ENCODE measurements at regions not wholly inside any gene's neighbourhood (a gene's known extent, or its start where the extent isn't known, plus 50 kb on each side); places are given as distances from the start of the nearest gene placed in this dataset.

GRCh38 chr5:167866797-167867196 lies 424.6 kb upstream of the WWC1 start:
- H3K36me3 ChIP-seq (ENCODE audit: control insufficient read depth, insufficient read depth, low read length) = no peaks in the 10 kb centered on the region
- no peaks in the 10 kb centered on the region for H3K27me3 ChIP-seq (ENCODE audit: control insufficient read depth, insufficient read depth, low read length)
- H3K4me3 ChIP-seq (ENCODE audit: low read depth, low read length) = no peak overlapping the region
- no peak overlapping the region for H3K27ac ChIP-seq (ENCODE audit: low read depth, low read length)
- H3K4me1 ChIP-seq (ENCODE audit: control insufficient read depth, insufficient read depth, low read length) = no peaks in the 10 kb centered on the region
- H3K9ac ChIP-seq (ENCODE audit: low read length) = no peak overlapping the region
- no peaks in the 10 kb centered on the region for H3K9me3 ChIP-seq (ENCODE audit: control insufficient read depth, insufficient read depth, low read depth, low read length)

DNA sequence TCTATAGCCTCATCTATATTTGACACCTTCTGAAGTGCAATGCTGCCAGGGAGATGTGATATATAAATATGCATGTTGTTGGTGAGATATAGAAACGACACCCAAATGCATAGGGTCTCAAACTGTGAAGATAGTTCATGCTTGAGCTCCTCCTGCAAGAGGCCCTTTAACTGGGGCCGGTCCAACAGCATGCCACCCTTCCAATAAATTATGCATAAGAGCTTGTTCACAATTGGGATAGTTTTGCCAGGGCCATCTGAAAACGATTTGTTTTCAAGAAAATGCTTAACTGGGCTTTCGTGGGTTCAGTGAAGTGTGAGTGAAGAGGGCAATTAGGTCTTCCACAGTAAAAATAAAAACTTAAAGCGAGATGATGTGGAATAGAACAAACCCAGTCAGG lies 424.2 kb upstream of the WWC1 start:
- H3K9me3 ChIP-seq (ENCODE audit: control insufficient read depth, insufficient read depth, low read depth, low read length) = no peaks in the 10 kb centered on the region
- no peak overlapping the region for H3K4me3 ChIP-seq (ENCODE audit: low read depth, low read length)
- H3K4me1 ChIP-seq (ENCODE audit: control insufficient read depth, insufficient read depth, low read length) = no peaks in the 10 kb centered on the region
- H3K27ac ChIP-seq (ENCODE audit: low read depth, low read length) = no peak overlapping the region
- H3K9ac ChIP-seq (ENCODE audit: low read length) = no peak overlapping the region
- H3K36me3 ChIP-seq (ENCODE audit: control insufficient read depth, insufficient read depth, low read length) = no peaks in the 10 kb centered on the region
- no peaks in the 10 kb centered on the region for H3K27me3 ChIP-seq (ENCODE audit: control insufficient read depth, insufficient read depth, low read length)

- Histone ChIP-seq H3K9ac (ENCODE audit: low read length) (no peak overlapping the region), H3K27ac (ENCODE audit: low read depth, low read length) (no peak overlapping the region), H3K27me3 (ENCODE audit: control insufficient read depth, insufficient read depth, low read length) (no peaks in the 10 kb centered on the region), H3K4me3 (ENCODE audit: low read depth, low read length) (no peak overlapping the region), H3K4me1 (ENCODE audit: control insufficient read depth, insufficient read depth, low read length) (no peaks in the 10 kb centered on the region), H3K36me3 (ENCODE audit: control insufficient read depth, insufficient read depth, low read length) (no peaks in the 10 kb centered on the region), H3K9me3 (ENCODE audit: control insufficient read depth, insufficient read depth, low read depth, low read length) (0 out of 2 replicates have a peak, but pooled peaks cover 2% of the 10 kb centered on the region)
Measured at GRCh38 chr5:167869125-167869524, 422.3 kb upstream of the WWC1 start.

DNA sequence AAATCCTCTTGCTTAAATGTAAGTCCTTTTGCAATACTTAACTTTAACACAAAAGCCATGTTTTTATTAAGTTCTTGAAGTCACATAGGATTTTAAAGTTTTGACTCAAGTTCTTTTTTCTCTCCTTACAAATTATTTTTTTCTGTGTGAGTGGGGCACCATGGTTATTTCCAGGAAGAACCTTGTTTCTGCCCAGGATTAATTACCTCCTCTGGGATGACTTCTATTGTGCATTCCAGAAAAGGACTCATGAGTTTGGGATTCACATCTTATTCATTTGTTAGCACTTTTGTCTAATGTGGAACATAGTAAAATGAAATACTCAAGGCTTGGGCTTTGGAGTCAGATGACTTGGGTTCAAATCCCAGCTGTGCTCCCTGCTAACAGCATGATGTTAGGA lies 421.4 kb upstream of the WWC1 start:
- H3K36me3 ChIP-seq (ENCODE audit: control insufficient read depth, insufficient read depth, low read length) = no peaks in the 10 kb centered on the region
- peaks cover 8% of the 10 kb centered on the region; the same call in 1 of the 2 replicates for H3K9me3 ChIP-seq (ENCODE audit: control insufficient read depth, insufficient read depth, low read depth, low read length)
- H3K4me1 ChIP-seq (ENCODE audit: control insufficient read depth, insufficient read depth, low read length) = no peaks in the 10 kb centered on the region
- no peak overlapping the region for H3K27ac ChIP-seq (ENCODE audit: low read depth, low read length)
- H3K4me3 ChIP-seq (ENCODE audit: low read depth, low read length) = no peak overlapping the region
- H3K27me3 ChIP-seq (ENCODE audit: control insufficient read depth, insufficient read depth, low read length) = no peaks in the 10 kb centered on the region
- no peak overlapping the region for H3K9ac ChIP-seq (ENCODE audit: low read length)

GRCh38 chr5:167871091-167871490 lies 420.4 kb upstream of the WWC1 start:
- H3K27me3 ChIP-seq (ENCODE audit: control insufficient read depth, insufficient read depth, low read length) = no peaks in the 10 kb centered on the region
- no peaks in the 10 kb centered on the region for H3K36me3 ChIP-seq (ENCODE audit: control insufficient read depth, insufficient read depth, low read length)
- no peak overlapping the region for H3K27ac ChIP-seq (ENCODE audit: low read depth, low read length)
- H3K4me3 ChIP-seq (ENCODE audit: low read depth, low read length) = no peak overlapping the region
- H3K9ac ChIP-seq (ENCODE audit: low read length) = no peak overlapping the region
- H3K9me3 ChIP-seq (ENCODE audit: control insufficient read depth, insufficient read depth, low read depth, low read length) = peaks cover 8% of the 10 kb centered on the region; the same call in 1 of the 2 replicates
- H3K4me1 ChIP-seq (ENCODE audit: control insufficient read depth, insufficient read depth, low read length) = no peaks in the 10 kb centered on the region

DNA sequence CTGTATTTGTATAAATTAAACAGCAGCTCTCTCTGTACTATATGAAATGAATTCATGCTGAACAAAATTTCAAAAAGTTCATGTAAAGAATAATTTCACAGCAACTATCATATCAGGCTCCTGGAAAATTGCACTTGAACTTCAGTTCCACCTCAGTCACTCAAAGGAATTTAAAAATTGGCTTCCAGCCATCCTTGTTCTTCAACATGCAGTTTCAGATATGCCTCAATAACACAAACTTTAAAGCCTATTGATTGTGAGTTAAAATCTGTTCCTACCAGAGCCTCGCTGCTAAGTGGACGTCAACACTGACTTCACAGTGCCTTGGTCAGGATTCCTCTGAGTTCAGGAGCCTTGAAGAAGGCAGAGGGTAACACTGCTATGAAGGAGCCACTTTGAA lies 418.7 kb upstream of the WWC1 start:
- Histone ChIP-seq H3K4me3 (ENCODE audit: low read depth, low read length) (no peak overlapping the region), H3K27ac (ENCODE audit: low read depth, low read length) (no peak overlapping the region), H3K27me3 (ENCODE audit: control insufficient read depth, insufficient read depth, low read length) (no peaks in the 10 kb centered on the region), H3K9ac (ENCODE audit: low read length) (no peak overlapping the region), H3K4me1 (ENCODE audit: control insufficient read depth, insufficient read depth, low read length) (no peaks in the 10 kb centered on the region), H3K9me3 (ENCODE audit: control insufficient read depth, insufficient read depth, low read depth, low read length) (peaks cover 8% of the 10 kb centered on the region; the same call in 1 of the 2 replicates), H3K36me3 (ENCODE audit: control insufficient read depth, insufficient read depth, low read length) (no peaks in the 10 kb centered on the region)

- Histone ChIP-seq H3K9ac (ENCODE audit: low read length) (no peak overlapping the region), H3K4me3 (ENCODE audit: low read depth, low read length) (no peak overlapping the region), H3K9me3 (ENCODE audit: control insufficient read depth, insufficient read depth, low read depth, low read length) (peaks cover 8% of the 10 kb centered on the region; the same call in 1 of the 2 replicates), H3K27me3 (ENCODE audit: control insufficient read depth, insufficient read depth, low read length) (no peaks in the 10 kb centered on the region), H3K4me1 (ENCODE audit: control insufficient read depth, insufficient read depth, low read length) (no peaks in the 10 kb centered on the region), H3K36me3 (ENCODE audit: control insufficient read depth, insufficient read depth, low read length) (no peaks in the 10 kb centered on the region), H3K27ac (ENCODE audit: low read depth, low read length) (no peak overlapping the region)
Measured at GRCh38 chr5:167877114-167877722, 414.2 kb upstream of the WWC1 start.

DNA sequence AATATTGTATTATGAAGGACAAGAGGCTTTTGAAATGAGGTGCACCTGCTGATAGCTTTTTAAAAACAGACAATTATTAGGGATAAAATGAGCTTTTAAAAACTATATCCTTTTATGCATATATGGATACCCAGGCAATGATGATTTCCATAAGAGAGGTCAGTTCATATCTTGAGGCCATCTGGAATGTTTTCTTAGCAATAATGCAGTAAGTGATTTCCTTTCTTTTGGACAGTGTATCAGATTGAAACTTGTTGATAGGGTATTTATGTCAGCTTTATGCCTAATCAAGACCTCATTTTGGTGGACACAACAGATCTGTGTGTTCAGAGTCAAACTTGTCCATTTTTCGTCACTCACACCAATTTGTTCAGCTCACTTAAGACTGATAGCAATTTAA lies 413.5 kb upstream of the WWC1 start:
- Histone ChIP-seq H3K9me3 (ENCODE audit: control insufficient read depth, insufficient read depth, low read depth, low read length) (peaks cover 8% of the 10 kb centered on the region; the same call in 1 of the 2 replicates), H3K27me3 (ENCODE audit: control insufficient read depth, insufficient read depth, low read length) (no peaks in the 10 kb centered on the region), H3K4me1 (ENCODE audit: control insufficient read depth, insufficient read depth, low read length) (no peaks in the 10 kb centered on the region), H3K9ac (ENCODE audit: low read length) (no peak overlapping the region), H3K36me3 (ENCODE audit: control insufficient read depth, insufficient read depth, low read length) (no peaks in the 10 kb centered on the region), H3K27ac (ENCODE audit: low read depth, low read length) (no peak overlapping the region), H3K4me3 (ENCODE audit: low read depth, low read length) (no peak overlapping the region)

DNA sequence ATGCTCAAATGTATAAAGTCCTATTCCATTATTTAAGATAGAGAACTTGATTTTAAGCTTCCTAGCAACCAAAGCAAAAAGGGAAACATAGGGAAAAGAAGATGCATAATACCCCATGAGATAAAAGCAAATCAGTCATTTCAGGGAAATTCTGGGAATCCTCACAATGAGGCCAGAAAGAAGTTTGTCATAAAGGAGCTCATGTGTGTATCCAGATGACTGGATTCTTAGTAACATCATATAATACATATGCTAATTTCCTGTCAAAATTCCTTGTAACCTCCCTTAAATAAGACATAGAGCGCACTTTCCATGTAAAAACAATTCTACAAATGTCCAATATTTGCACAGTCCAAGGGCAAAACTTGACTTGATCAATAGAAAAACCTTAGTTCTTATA lies 411.0 kb upstream of the WWC1 start:
- Histone ChIP-seq H3K4me3 (ENCODE audit: low read depth, low read length) (no peak overlapping the region), H3K27me3 (ENCODE audit: control insufficient read depth, insufficient read depth, low read length) (no peaks in the 10 kb centered on the region), H3K9ac (ENCODE audit: low read length) (no peak overlapping the region), H3K4me1 (ENCODE audit: control insufficient read depth, insufficient read depth, low read length) (peaks cover 3% of the 10 kb centered on the region; the same call in 1 of the 2 replicates), H3K9me3 (ENCODE audit: control insufficient read depth, insufficient read depth, low read depth, low read length) (no peaks in the 10 kb centered on the region), H3K36me3 (ENCODE audit: control insufficient read depth, insufficient read depth, low read length) (no peaks in the 10 kb centered on the region), H3K27ac (ENCODE audit: low read depth, low read length) (no peak overlapping the region)

DNA sequence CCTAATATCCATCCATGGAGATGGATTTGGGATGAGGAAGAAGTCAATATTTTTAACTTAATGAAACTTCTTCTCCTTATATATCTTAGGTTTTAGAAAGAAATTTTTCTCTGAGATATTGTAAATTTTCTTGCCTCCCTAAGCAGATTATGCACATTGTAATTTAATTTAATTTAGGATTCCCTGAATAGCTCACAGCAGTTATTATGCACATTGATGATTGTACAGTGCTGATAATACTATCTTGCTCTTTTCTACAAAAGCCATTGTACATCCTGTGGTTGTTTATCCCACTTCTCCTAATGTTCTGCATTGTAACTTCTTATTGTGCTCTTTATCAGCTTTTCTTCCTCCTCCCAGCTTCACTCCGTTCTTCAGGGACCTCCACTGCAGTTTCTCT lies 410.4 kb upstream of the WWC1 start:
- Histone ChIP-seq H3K27ac (ENCODE audit: low read depth, low read length) (no peak overlapping the region), H3K4me1 (ENCODE audit: control insufficient read depth, insufficient read depth, low read length) (peaks cover 4% of the 10 kb centered on the region; the same call in 1 of the 2 replicates), H3K4me3 (ENCODE audit: low read depth, low read length) (no peak overlapping the region), H3K27me3 (ENCODE audit: control insufficient read depth, insufficient read depth, low read length) (no peaks in the 10 kb centered on the region), H3K9me3 (ENCODE audit: control insufficient read depth, insufficient read depth, low read depth, low read length) (no peaks in the 10 kb centered on the region), H3K9ac (ENCODE audit: low read length) (no peak overlapping the region), H3K36me3 (ENCODE audit: control insufficient read depth, insufficient read depth, low read length) (no peaks in the 10 kb centered on the region)

DNA sequence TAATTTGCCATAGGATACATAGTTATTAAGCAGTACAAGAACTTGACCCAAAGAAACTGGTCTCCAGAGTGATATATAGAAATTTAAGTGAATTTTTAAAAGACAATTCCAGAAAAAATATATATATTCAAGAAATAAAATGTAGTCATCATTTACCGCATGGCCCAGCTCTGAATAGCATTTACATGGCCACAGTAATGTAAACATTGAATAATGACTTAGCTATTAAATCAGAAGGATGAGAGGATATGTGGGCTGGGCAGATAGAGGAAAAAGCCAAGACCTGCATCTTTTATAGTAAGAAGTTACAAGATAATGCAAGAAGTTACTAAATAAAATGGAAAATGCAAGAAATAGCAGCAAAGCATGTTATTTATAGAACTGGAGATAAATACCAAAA lies 405.2 kb upstream of the WWC1 start:
- H3K4me1 ChIP-seq (ENCODE audit: control insufficient read depth, insufficient read depth, low read length) = peaks cover 18% of the 10 kb centered on the region; the same call in 1 of the 2 replicates
- no peak overlapping the region for H3K27ac ChIP-seq (ENCODE audit: low read depth, low read length)
- H3K27me3 ChIP-seq (ENCODE audit: control insufficient read depth, insufficient read depth, low read length) = no peaks in the 10 kb centered on the region
- H3K4me3 ChIP-seq (ENCODE audit: low read depth, low read length) = no peak overlapping the region
- H3K9ac ChIP-seq (ENCODE audit: low read length) = no peak overlapping the region
- no peaks in the 10 kb centered on the region for H3K36me3 ChIP-seq (ENCODE audit: control insufficient read depth, insufficient read depth, low read length)
- no peaks in the 10 kb centered on the region for H3K9me3 ChIP-seq (ENCODE audit: control insufficient read depth, insufficient read depth, low read depth, low read length)
